ENCODE measurements at regions not wholly inside any gene's neighbourhood (a gene's known extent, or its start where the extent isn't known, plus 50 kb on each side); places are given as distances from the start of the nearest gene placed in this dataset.

GRCh38 chrX:39047174-39047573 is 245.9 kb downstream of the MID1IP1 start:
- Histone ChIP-seq H4K20me1 (ENCODE audit: insufficient read depth) (no peaks in the 10 kb centered on the region), H3K27me3 (ENCODE audit: insufficient read depth, low read depth, low read length) (no peaks in the 10 kb centered on the region), H3K36me3 (ENCODE audit: insufficient read depth, low read length) (no peaks in the 10 kb centered on the region), H3K79me2 (replicated peaks; ENCODE audit: insufficient read depth, low read length) (no peaks in the 10 kb centered on the region), H3K4me2 (ENCODE audit: low read length) (no peak overlapping the region), H3K9me3 (ENCODE audit: low read length) (no peaks in the 10 kb centered on the region), H3F3A (ENCODE audit: insufficient read depth, low read length, poor library complexity, severe bottlenecking) (no peaks in the 10 kb centered on the region), H2AFZ (ENCODE audit: low read depth, low read length) (no peak overlapping the region), H3K27ac (ENCODE audit: low read length) (no peak overlapping the region), H3K9me2 (ENCODE audit: insufficient read depth, low read length) (no peaks in the 10 kb centered on the region), H3K9ac (ENCODE audit: low read length) (no peak overlapping the region), H3K4me3 (ENCODE audit: low read length) (no peak overlapping the region)
- TF ChIP-seq, protein P1, sequence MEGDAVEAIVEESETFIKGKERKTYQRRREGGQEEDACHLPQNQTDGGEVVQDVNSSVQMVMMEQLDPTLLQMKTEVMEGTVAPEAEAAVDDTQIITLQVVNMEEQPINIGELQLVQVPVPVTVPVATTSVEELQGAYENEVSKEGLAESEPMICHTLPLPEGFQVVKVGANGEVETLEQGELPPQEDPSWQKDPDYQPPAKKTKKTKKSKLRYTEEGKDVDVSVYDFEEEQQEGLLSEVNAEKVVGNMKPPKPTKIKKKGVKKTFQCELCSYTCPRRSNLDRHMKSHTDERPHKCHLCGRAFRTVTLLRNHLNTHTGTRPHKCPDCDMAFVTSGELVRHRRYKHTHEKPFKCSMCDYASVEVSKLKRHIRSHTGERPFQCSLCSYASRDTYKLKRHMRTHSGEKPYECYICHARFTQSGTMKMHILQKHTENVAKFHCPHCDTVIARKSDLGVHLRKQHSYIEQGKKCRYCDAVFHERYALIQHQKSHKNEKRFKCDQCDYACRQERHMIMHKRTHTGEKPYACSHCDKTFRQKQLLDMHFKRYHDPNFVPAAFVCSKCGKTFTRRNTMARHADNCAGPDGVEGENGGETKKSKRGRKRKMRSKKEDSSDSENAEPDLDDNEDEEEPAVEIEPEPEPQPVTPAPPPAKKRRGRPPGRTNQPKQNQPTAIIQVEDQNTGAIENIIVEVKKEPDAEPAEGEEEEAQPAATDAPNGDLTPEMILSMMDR (IDR thresholded peaks at IDR 0.05; ENCODE audit: poor library complexity, severe bottlenecking) = no peak
- no peak for TF ChIP-seq REST (IDR thresholded peaks at IDR 0.05; ENCODE audit: borderline replicate concordance)
- TF ChIP-seq RAD21 (conservative IDR thresholded peaks at IDR 0.05) = no peak
- TF ChIP-seq EP300 (conservative IDR thresholded peaks at IDR 0.05; ENCODE audit: poor library complexity, severe bottlenecking) = no peak
- TF ChIP-seq SMC3 (conservative IDR thresholded peaks at IDR 0.05; ENCODE audit: poor library complexity) = no peak
- no peak for TF ChIP-seq MXI1 (conservative IDR thresholded peaks at IDR 0.05; ENCODE audit: poor library complexity, severe bottlenecking)
- TF ChIP-seq POLR2AphosphoS5 (IDR thresholded peaks at IDR 0.05) = no peak
- TF ChIP-seq EZH2 (IDR thresholded peaks at IDR 0.05; ENCODE audit: borderline replicate concordance, insufficient read depth, low read length, poor library complexity, severe bottlenecking) = no peak

DNA sequence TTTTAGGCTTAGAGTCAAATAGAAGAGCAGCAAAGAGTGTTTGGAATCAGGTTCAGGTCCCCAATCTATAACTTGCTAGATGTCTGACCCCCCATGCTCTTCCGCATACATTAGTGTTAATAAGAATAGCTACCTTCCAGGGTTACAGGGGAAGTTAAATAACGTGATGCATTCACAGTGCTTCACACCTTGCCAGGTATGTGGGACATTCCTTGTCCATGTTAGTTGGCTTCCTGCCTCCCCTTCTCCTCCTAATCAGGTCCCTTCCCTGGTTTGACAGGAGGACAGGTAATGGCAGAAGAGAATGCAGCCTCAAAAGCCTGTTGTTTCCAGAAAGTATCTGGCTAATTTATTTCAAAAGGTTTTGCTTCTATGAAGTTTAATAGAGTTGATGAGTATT is 248.7 kb downstream of the MID1IP1 start:
- H3K9ac ChIP-seq (ENCODE audit: low read length) = no peak overlapping the region
- no peaks in the 10 kb centered on the region for H3K36me3 ChIP-seq (ENCODE audit: insufficient read depth, low read length)
- H3K4me2 ChIP-seq (ENCODE audit: low read length) = no peak overlapping the region
- no peaks in the 10 kb centered on the region for H3K9me3 ChIP-seq (ENCODE audit: low read length)
- H3K79me2 ChIP-seq (replicated peaks; ENCODE audit: insufficient read depth, low read length) = no peaks in the 10 kb centered on the region
- H3K4me3 ChIP-seq (ENCODE audit: low read length) = no peak overlapping the region
- no peak overlapping the region for H3K27ac ChIP-seq (ENCODE audit: low read length)
- no peaks in the 10 kb centered on the region for H4K20me1 ChIP-seq (ENCODE audit: insufficient read depth)
- no peaks in the 10 kb centered on the region for H3K9me2 ChIP-seq (ENCODE audit: insufficient read depth, low read length)
- TF ChIP-seq, protein P1 (IDR thresholded peaks at IDR 0.05; ENCODE audit: poor library complexity, severe bottlenecking) = no peak
- H2AFZ ChIP-seq (ENCODE audit: low read depth, low read length) = no peak overlapping the region
- no peaks in the 10 kb centered on the region for H3F3A ChIP-seq (ENCODE audit: insufficient read depth, low read length, poor library complexity, severe bottlenecking)
- H3K27me3 ChIP-seq (ENCODE audit: insufficient read depth, low read depth, low read length) = no peaks in the 10 kb centered on the region
